BE2C (cell line): ENCODE measurements at regions not wholly inside any gene's neighbourhood (a gene's known extent, or its start where the extent isn't known, plus 50 kb on each side); places are given as distances from the start of the nearest gene placed in this dataset.

Experiments
- DNase-seq: peaks from one replicate; pipeline ENCODE4 v3.0.0-alpha.2; 2020
- H3K27me3 ChIP-seq: fragments of 250-450 bp; sonication (Bioruptor Pico); 2 replicates; pipeline ENCODE4 v1.5.1; 2020; ENCODE audit warnings: mild to moderate bottlenecking
- H3K36me3 ChIP-seq: fragments of 250-450 bp; sonication (Bioruptor Pico); 2 replicates; pipeline ENCODE4 v1.5.1; 2020; ENCODE audit warnings: mild to moderate bottlenecking
- H3K4me1 ChIP-seq: fragments of 250-450 bp; sonication (Bioruptor Pico); 2 replicates; pipeline ENCODE4 v1.5.1; 2020
- H3K4me3 ChIP-seq: 2 replicates; pipeline ENCODE4 v1.5.1; 2011; ENCODE audit warnings: low read depth, low read length
- H3K9me3 ChIP-seq: fragments of 250-450 bp; sonication (Bioruptor Pico); 2 replicates; pipeline ENCODE4 v1.5.1; 2020
- CTCF ChIP-seq: IDR thresholded peaks from 2 replicates; pipeline ENCODE4 v1.5.1; 2012; ENCODE audit warnings: mild to moderate bottlenecking, low read depth, low read length

DNA sequence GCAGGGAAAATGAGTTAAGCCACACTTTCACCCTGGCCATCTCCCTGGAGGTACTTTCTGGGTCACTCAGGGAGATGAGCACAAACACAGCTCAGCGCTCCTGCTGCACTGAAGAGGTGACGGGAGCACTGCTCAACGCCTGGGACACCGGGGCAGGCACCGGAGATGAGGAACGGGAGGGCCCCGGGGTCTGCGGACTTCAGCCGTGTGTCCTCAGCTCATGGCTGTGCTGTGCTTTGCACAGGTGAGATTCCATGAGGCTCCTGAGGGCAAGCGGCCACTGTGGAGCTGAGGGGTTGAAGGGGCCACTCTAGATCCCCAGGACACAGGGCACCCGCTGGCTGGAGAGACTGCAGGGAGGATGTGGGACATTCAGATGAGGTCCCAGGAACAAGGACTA lies 234.2 kb upstream of the EXOC2 start:
- no peak for DNase-seq
- no peaks in the 10 kb centered on the region for H3K9me3 ChIP-seq
- no peak for TF ChIP-seq CTCF
- no peaks in the 10 kb centered on the region for H3K36me3 ChIP-seq
- no peaks in the 10 kb centered on the region for H3K27me3 ChIP-seq
- H3K4me1 ChIP-seq = no peaks in the 10 kb centered on the region
- no peak overlapping the region for H3K4me3 ChIP-seq

GRCh38 chr6:925656-926213 lies 232.8 kb upstream of the EXOC2 start:
- H3K9me3 ChIP-seq = no peaks in the 10 kb centered on the region
- DNase-seq = no peak
- H3K27me3 ChIP-seq = no peaks in the 10 kb centered on the region
- H3K4me3 ChIP-seq = no peak overlapping the region
- no peaks in the 10 kb centered on the region for H3K36me3 ChIP-seq
- no peak for TF ChIP-seq CTCF
- no peaks in the 10 kb centered on the region for H3K4me1 ChIP-seq

GRCh38 chr6:924661-925060 lies 231.7 kb upstream of the EXOC2 start:
- no peaks in the 10 kb centered on the region for H3K36me3 ChIP-seq
- no peak overlapping the region for H3K4me3 ChIP-seq
- H3K4me1 ChIP-seq = no peaks in the 10 kb centered on the region
- no peaks in the 10 kb centered on the region for H3K9me3 ChIP-seq
- DNase-seq = no peak
- TF ChIP-seq CTCF = no peak
- H3K27me3 ChIP-seq = no peaks in the 10 kb centered on the region

GRCh38 chr6:921400-921799 lies 228.5 kb upstream of the EXOC2 start:
- DNase-seq = no peak
- H3K4me3 ChIP-seq = no peak overlapping the region
- no peak for TF ChIP-seq CTCF
- H3K27me3 ChIP-seq = no peaks in the 10 kb centered on the region
- no peaks in the 10 kb centered on the region for H3K36me3 ChIP-seq
- H3K9me3 ChIP-seq = no peaks in the 10 kb centered on the region
- no peaks in the 10 kb centered on the region for H3K4me1 ChIP-seq

DNA sequence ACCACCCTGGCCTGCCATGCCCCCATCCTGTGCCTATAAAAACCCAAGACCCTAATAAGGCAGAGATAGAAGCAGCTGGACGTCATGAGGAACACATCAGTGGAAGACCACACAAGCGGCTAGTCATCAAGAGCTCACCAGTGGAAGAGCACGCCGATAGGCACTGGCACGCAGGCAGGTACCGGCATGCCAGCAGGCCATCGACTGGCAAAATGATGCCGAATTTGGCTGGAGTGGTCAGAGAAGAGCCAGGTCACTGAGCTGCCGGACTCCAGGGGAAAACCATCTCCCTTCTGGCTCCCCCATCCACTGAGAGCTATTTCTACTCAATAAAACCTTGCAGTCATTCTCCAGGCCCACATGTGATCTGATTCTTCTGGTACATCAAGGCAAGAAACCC lies 227.6 kb upstream of the EXOC2 start:
- no peaks in the 10 kb centered on the region for H3K4me1 ChIP-seq
- no peaks in the 10 kb centered on the region for H3K27me3 ChIP-seq
- no peaks in the 10 kb centered on the region for H3K36me3 ChIP-seq
- no peaks in the 10 kb centered on the region for H3K9me3 ChIP-seq
- no peak for DNase-seq
- H3K4me3 ChIP-seq = no peak overlapping the region
- TF ChIP-seq CTCF = no peak

DNA sequence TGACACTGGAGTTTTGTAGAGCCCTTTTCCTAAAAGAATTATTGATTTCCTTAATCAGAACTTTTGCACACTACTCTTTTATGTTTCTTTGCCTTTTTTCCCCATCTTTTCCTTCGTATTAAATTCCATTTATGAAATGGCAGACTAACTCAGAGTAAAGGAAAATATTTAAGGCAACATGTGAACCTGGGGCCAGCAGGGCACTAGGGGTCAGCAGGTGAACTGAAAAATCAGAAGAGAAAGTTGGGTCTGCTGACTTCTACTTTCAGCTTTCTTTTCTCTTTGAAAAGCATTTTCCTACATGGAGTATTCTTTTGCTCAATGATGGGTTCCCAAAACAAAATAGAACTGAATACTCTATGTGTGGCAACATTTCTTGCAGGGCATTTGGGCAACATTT lies 226.6 kb upstream of the EXOC2 start:
- H3K4me1 ChIP-seq = no peaks in the 10 kb centered on the region
- H3K4me3 ChIP-seq = no peak overlapping the region
- no peaks in the 10 kb centered on the region for H3K36me3 ChIP-seq
- no peak for DNase-seq
- no peaks in the 10 kb centered on the region for H3K9me3 ChIP-seq
- H3K27me3 ChIP-seq = no peaks in the 10 kb centered on the region
- no peak for TF ChIP-seq CTCF
